ENCODE measurements at regions not wholly inside any gene's neighbourhood (a gene's known extent, or its start where the extent isn't known, plus 50 kb on each side); places are given as distances from the start of the nearest gene placed in this dataset.
"Not testable (repeated sequence)": the region's sequence is repeated elsewhere in the genome, so short reads cannot be mapped to it uniquely, and the experiment has no call there.

GRCh38 chr11:93032580-93032979 is 63.1 kb downstream of the MTNR1B start:
- no peaks in the 10 kb centered on the region for H3K4me1 Mint-ChIP-seq

GRCh38 chr11:93033093-93033492 is 63.6 kb downstream of the MTNR1B start:
- no peak overlapping the region for H3K4me3 Mint-ChIP-seq
- H3K27me3 Mint-ChIP-seq, result peaks cover 3% of the 10 kb centered on the region
- no peaks in the 10 kb centered on the region for H3K4me1 Mint-ChIP-seq
- no peaks in the 10 kb centered on the region for H3K9me3 Mint-ChIP-seq
- no peaks in the 10 kb centered on the region for H3K36me3 Mint-ChIP-seq
- H3K27ac Mint-ChIP-seq, result no peak overlapping the region

More at GRCh38 chr11:93032580-93032979, 63.1 kb downstream of the MTNR1B start:
- Mint-ChIP-seq H3K27ac (no peak overlapping the region), H3K4me3 (no peak overlapping the region), H3K9me3 (no peaks in the 10 kb centered on the region), H3K27me3 (peaks cover 3% of the 10 kb centered on the region), H3K36me3 (no peaks in the 10 kb centered on the region)

GRCh38 chr11:93034031-93034722 is 64.7 kb downstream of the MTNR1B start:
- H3K36me3 Mint-ChIP-seq, result no peaks in the 10 kb centered on the region
- H3K4me1 Mint-ChIP-seq, result no peaks in the 10 kb centered on the region
- peaks cover 2% of the 10 kb centered on the region for H3K27me3 Mint-ChIP-seq
- no peaks in the 10 kb centered on the region for H3K9me3 Mint-ChIP-seq
- no peak overlapping the region for H3K27ac Mint-ChIP-seq
- no peak overlapping the region for H3K4me3 Mint-ChIP-seq

- Mint-ChIP-seq H3K9me3 (no peaks in the 10 kb centered on the region), H3K4me3 (no peak overlapping the region), H3K4me1 (no peaks in the 10 kb centered on the region), H3K27ac (no peak overlapping the region), H3K27me3 (peaks cover 2% of the 10 kb centered on the region), H3K36me3 (no peaks in the 10 kb centered on the region)
Observed at GRCh38 chr11:93034723-93035039, 65.2 kb downstream of the MTNR1B start.

GRCh38 chr11:93038521-93038920 is 69.1 kb downstream of the MTNR1B start:
- Mint-ChIP-seq H3K4me1 (no peaks in the 10 kb centered on the region), H3K36me3 (no peaks in the 10 kb centered on the region), H3K9me3 (peaks cover 10% of the 10 kb centered on the region), H3K4me3 (no peak overlapping the region), H3K27ac (no peak overlapping the region), H3K27me3 (peaks cover 5% of the 10 kb centered on the region)

GRCh38 chr11:93039531-93040240 is 70.2 kb downstream of the MTNR1B start:
- Mint-ChIP-seq H3K36me3 (no peaks in the 10 kb centered on the region), H3K27me3 (peaks cover 5% of the 10 kb centered on the region), H3K27ac (no peak overlapping the region), H3K9me3 (peaks cover 10% of the 10 kb centered on the region), H3K4me1 (no peaks in the 10 kb centered on the region), H3K4me3 (no peak overlapping the region)

- H3K27me3 Mint-ChIP-seq, result peaks cover 5% of the 10 kb centered on the region
Observed at GRCh38 chr11:93041682-93042081, 72.2 kb downstream of the MTNR1B start.

GRCh38 chr11:93043186-93043585 is 73.7 kb downstream of the MTNR1B start:
- not testable (repeated sequence) for H3K4me1 Mint-ChIP-seq, H3K27me3 Mint-ChIP-seq, H3K36me3 Mint-ChIP-seq, H3K9me3 Mint-ChIP-seq, H3K27ac Mint-ChIP-seq, H3K4me3 Mint-ChIP-seq

More at GRCh38 chr11:93041682-93042081, 72.2 kb downstream of the MTNR1B start:
- H3K4me1 Mint-ChIP-seq, result no peaks in the 10 kb centered on the region
- H3K9me3 Mint-ChIP-seq, result peaks cover 10% of the 10 kb centered on the region
- no peak overlapping the region for H3K27ac Mint-ChIP-seq
- no peaks in the 10 kb centered on the region for H3K36me3 Mint-ChIP-seq
- no peak overlapping the region for H3K4me3 Mint-ChIP-seq

GRCh38 chr11:93049740-93050139 is 80.3 kb downstream of the MTNR1B start:
- no peak overlapping the region for H3K27ac Mint-ChIP-seq
- no peaks in the 10 kb centered on the region for H3K9me3 Mint-ChIP-seq
- H3K4me3 Mint-ChIP-seq, result no peak overlapping the region
- no peaks in the 10 kb centered on the region for H3K4me1 Mint-ChIP-seq
- peaks cover 3% of the 10 kb centered on the region for H3K27me3 Mint-ChIP-seq
- H3K36me3 Mint-ChIP-seq, result no peaks in the 10 kb centered on the region

GRCh38 chr11:93051186-93051585 is 81.7 kb downstream of the MTNR1B start:
- Mint-ChIP-seq H3K27ac (no peak overlapping the region), H3K4me1 (no peaks in the 10 kb centered on the region), H3K27me3 (peaks cover 3% of the 10 kb centered on the region), H3K4me3 (no peak overlapping the region), H3K36me3 (no peaks in the 10 kb centered on the region), H3K9me3 (no peaks in the 10 kb centered on the region)

- Mint-ChIP-seq H3K4me1 (no peaks in the 10 kb centered on the region), H3K27me3 (peaks cover 4% of the 10 kb centered on the region)
Observed at GRCh38 chr11:93053864-93054263, 84.4 kb downstream of the MTNR1B start.

GRCh38 chr11:93054279-93054678 is 84.8 kb downstream of the MTNR1B start:
- no peaks in the 10 kb centered on the region for H3K4me1 Mint-ChIP-seq
- peaks cover 4% of the 10 kb centered on the region for H3K27me3 Mint-ChIP-seq
- no peaks in the 10 kb centered on the region for H3K9me3 Mint-ChIP-seq
- H3K27ac Mint-ChIP-seq, result no peak overlapping the region
- H3K36me3 Mint-ChIP-seq, result no peaks in the 10 kb centered on the region
- no peak overlapping the region for H3K4me3 Mint-ChIP-seq

More at GRCh38 chr11:93053864-93054263, 84.4 kb downstream of the MTNR1B start:
- Mint-ChIP-seq H3K36me3 (no peaks in the 10 kb centered on the region), H3K4me3 (no peak overlapping the region), H3K9me3 (no peaks in the 10 kb centered on the region), H3K27ac (no peak overlapping the region)

- H3K9me3 Mint-ChIP-seq, result no peaks in the 10 kb centered on the region
- no peaks in the 10 kb centered on the region for H3K4me1 Mint-ChIP-seq
- peaks cover 4% of the 10 kb centered on the region for H3K27me3 Mint-ChIP-seq
- no peak overlapping the region for H3K4me3 Mint-ChIP-seq
- peak overlapping the region; percentile 47 for H3K27ac Mint-ChIP-seq
- no peaks in the 10 kb centered on the region for H3K36me3 Mint-ChIP-seq
Observed at GRCh38 chr11:93054881-93055280, 85.4 kb downstream of the MTNR1B start.

- Mint-ChIP-seq H3K36me3 (no peaks in the 10 kb centered on the region), H3K4me3 (no peak overlapping the region), H3K9me3 (no peaks in the 10 kb centered on the region), H3K27me3 (peaks cover 1% of the 10 kb centered on the region), H3K27ac (no peak overlapping the region), H3K4me1 (no peaks in the 10 kb centered on the region)
Observed at GRCh38 chr11:93059117-93059957, 89.9 kb downstream of the MTNR1B start.

GRCh38 chr11:93063086-93063485 is 93.6 kb downstream of the MTNR1B start:
- no peaks in the 10 kb centered on the region for H3K4me1 Mint-ChIP-seq
- no peak overlapping the region for H3K27ac Mint-ChIP-seq
- peaks cover 4% of the 10 kb centered on the region for H3K27me3 Mint-ChIP-seq
- H3K9me3 Mint-ChIP-seq, result no peaks in the 10 kb centered on the region
- no peaks in the 10 kb centered on the region for H3K36me3 Mint-ChIP-seq
- H3K4me3 Mint-ChIP-seq, result no peak overlapping the region

Measured in activated naive CD4-positive, alpha-beta T cell treated with anti-CD3 and anti-CD28 coated beads, Interleukin-2, amount 50 U/mL, for 24 hours (primary cell).